ENCODE measurements at regions not wholly inside any gene's neighbourhood (a gene's known extent, or its start where the extent isn't known, plus 50 kb on each side); places are given as distances from the start of the nearest gene placed in this dataset.

DNA sequence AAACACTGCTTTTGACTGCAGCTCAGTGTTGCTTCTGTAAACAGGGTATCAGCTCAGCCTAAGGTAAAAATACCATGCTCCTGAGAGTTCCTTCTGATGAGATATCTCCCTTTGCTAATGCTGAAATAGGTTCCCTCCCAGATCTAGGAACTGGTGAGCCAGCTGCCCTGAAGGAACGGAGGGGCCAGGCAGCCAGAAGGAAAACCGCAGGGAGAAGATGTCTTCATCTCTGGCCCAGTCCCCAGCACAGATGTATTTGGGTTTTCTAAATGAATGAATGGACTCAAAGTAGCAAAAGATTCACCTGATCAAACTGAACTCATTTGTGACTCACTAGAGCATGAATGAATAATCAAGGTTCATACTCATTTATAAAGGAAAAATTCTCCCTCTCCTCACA is 247.8 kb downstream of the MSRB3 start:
- H3K27ac ChIP-seq (ENCODE audit: insufficient read depth in 1 of 2, low read depth in 1 of 2, low read length in 2 of 2, poor library complexity in 1 of 2, severe bottlenecking in 2 of 2) = no peak overlapping the region
- H3K4me1 ChIP-seq (ENCODE audit: control extremely low read depth in 1 of 4, control insufficient read depth in 4 of 4, insufficient read depth in 4 of 4, low read length in 3 of 4) = no peaks in the 10 kb centered on the region
- 100% methylated on average over 2 of the region's 2 CpGs for WGBS (ENCODE audit: insufficient coverage)
- H3K9me3 ChIP-seq (ENCODE audit: control extremely low read depth in 1 of 5, control insufficient read depth in 4 of 5, insufficient read depth in 2 of 5, low read depth in 1 of 5, low read length in 4 of 5) = peaks cover 0 to 2% (median 0%) of the 10 kb centered on the region in 5 experiments
- no peaks in the 10 kb centered on the region for H3K36me3 ChIP-seq (ENCODE audit: control insufficient read depth in 4 of 4, insufficient read depth in 4 of 4, low read length in 3 of 4)
- DNase-seq = no peak
- ChIA-PET POLR2A (no interaction called here), CTCF (interaction anchor here (1.1 kb wide), 1 partner anchor 15 kb away, joined by 4 read pairs; no protein-coding TSS in a partner anchor)
- no peak overlapping the region for H3K4me3 ChIP-seq (ENCODE audit: control insufficient read depth in 1 of 7, extremely low read depth in 1 of 7, insufficient read depth in 4 of 7, low read depth in 2 of 7, low read length in 6 of 7)
- H3K27me3 ChIP-seq (replicated peaks in 2 of 5; ENCODE audit: control insufficient read depth in 4 of 5, insufficient read depth in 5 of 5, low read length in 4 of 5) = no peaks in the 10 kb centered on the region

DNA sequence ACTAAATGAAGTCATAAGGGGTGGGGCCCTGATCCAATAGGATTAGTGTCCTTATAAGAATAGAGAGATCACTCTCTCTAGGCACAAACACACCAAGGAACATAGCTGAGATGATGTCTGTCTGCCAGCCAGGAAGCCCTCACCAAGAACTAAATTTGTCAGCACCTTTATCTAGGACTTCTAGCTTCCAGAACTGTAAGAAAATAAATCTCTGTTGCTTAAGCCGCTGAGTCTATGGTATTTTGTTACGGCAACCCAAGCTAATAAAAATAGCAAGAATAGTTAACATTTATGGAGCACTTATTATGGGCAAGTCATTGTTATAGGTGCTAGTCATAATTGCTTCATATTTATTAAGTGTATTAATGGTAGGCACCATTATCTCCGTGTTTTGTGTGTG is 249.6 kb downstream of the MSRB3 start:
- ChIA-PET CTCF (interaction anchor here (0.8 kb wide), 1 partner anchor 21 kb away, joined by 3 read pairs; no protein-coding TSS in a partner anchor), POLR2A (no interaction called here)
- no peak overlapping the region for H3K27ac ChIP-seq (ENCODE audit: insufficient read depth in 1 of 2, low read depth in 1 of 2, low read length in 2 of 2, poor library complexity in 1 of 2, severe bottlenecking in 2 of 2)
- no peaks in the 10 kb centered on the region for H3K27me3 ChIP-seq (replicated peaks in 2 of 5; ENCODE audit: control insufficient read depth in 4 of 5, insufficient read depth in 5 of 5, low read length in 4 of 5)
- no peak for DNase-seq
- H3K4me3 ChIP-seq (ENCODE audit: control insufficient read depth in 1 of 7, extremely low read depth in 1 of 7, insufficient read depth in 4 of 7, low read depth in 2 of 7, low read length in 6 of 7) = no peak overlapping the region
- WGBS (ENCODE audit: insufficient coverage) = no CpG with 5 or more reads among the region's 3 CpGs
- H3K4me1 ChIP-seq (ENCODE audit: control extremely low read depth in 1 of 4, control insufficient read depth in 4 of 4, insufficient read depth in 4 of 4, low read length in 3 of 4) = peaks cover 0 to 8% (median 0%) of the 10 kb centered on the region in 4 experiments
- H3K9me3 ChIP-seq (ENCODE audit: control extremely low read depth in 1 of 5, control insufficient read depth in 4 of 5, insufficient read depth in 2 of 5, low read depth in 1 of 5, low read length in 4 of 5) = peaks cover 0 to 2% (median 0%) of the 10 kb centered on the region in 5 experiments
- H3K36me3 ChIP-seq (ENCODE audit: control insufficient read depth in 4 of 4, insufficient read depth in 4 of 4, low read length in 3 of 4) = no peaks in the 10 kb centered on the region

DNA sequence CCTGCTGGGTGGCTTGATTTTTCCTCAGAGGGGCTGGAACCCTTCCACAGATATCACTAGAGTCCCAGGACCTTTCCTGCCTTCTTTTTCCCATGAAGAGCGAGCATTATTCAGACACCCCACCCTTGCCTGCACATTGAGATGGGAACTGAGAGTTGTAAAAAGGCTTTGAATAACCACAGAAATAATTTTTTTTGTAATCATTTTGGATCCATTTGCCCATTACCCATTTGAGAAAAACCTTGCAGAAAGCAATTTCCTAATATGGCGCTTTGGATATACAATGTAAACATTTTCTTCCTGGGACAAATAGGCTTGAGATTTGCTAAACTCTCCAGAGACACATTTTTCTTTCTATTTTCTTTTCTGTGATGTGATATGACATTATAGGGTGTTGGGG is 250.6 kb downstream of the MSRB3 start:
- no peaks in the 10 kb centered on the region for H3K27me3 ChIP-seq (replicated peaks in 2 of 5; ENCODE audit: control insufficient read depth in 4 of 5, insufficient read depth in 5 of 5, low read length in 4 of 5)
- WGBS (ENCODE audit: insufficient coverage) = no CpG with 5 or more reads among the region's 2 CpGs
- H3K27ac ChIP-seq (ENCODE audit: insufficient read depth in 1 of 2, low read depth in 1 of 2, low read length in 2 of 2, poor library complexity in 1 of 2, severe bottlenecking in 2 of 2) = no peak overlapping the region
- no peak overlapping the region for H3K4me3 ChIP-seq (ENCODE audit: control insufficient read depth in 1 of 7, extremely low read depth in 1 of 7, insufficient read depth in 4 of 7, low read depth in 2 of 7, low read length in 6 of 7)
- H3K9me3 ChIP-seq (ENCODE audit: control extremely low read depth in 1 of 5, control insufficient read depth in 4 of 5, insufficient read depth in 2 of 5, low read depth in 1 of 5, low read length in 4 of 5) = peaks cover 0 to 2% (median 0%) of the 10 kb centered on the region in 5 experiments
- ChIA-PET POLR2A (no interaction called here), CTCF (no interaction called here)
- peaks cover 0 to 12% (median 0%) of the 10 kb centered on the region in 4 experiments for H3K4me1 ChIP-seq (ENCODE audit: control extremely low read depth in 1 of 4, control insufficient read depth in 4 of 4, insufficient read depth in 4 of 4, low read length in 3 of 4)
- no peaks in the 10 kb centered on the region for H3K36me3 ChIP-seq (ENCODE audit: control insufficient read depth in 4 of 4, insufficient read depth in 4 of 4, low read length in 3 of 4)
- no peak for DNase-seq

DNA sequence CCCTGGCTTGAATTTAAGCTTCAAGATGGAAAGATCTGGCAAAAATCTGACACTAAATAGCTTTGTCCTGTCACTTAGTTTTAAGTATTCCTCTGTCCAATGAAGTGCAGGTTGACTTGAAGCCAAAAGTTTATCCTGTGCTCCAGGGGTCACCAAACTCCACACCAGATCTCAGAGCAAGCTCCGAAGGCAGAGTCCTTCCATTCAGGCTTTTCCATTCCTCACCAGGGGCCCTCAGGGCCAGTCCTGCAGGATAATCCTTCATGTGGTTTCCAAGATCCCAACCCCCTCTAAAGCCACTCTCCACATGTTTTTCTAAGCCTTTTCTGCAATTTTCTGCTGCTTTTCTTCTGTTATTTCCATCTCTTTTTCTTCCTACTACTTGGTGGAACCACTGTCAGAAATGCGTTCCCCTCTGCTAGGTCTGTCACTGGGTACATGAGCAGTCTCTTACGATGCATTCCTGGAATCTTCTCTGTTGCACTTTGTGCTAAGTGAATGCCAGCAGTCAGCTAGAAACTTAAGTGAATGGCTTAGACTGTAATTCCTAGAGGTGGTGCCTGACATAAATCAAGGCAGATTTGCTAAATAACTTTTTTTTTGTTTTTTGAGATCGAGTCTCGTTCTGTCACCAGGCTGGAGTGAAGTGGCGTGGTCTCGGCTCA is 251.4 kb downstream of the MSRB3 start:
- 98% methylated on average over 7 of the region's 7 CpGs for WGBS (ENCODE audit: insufficient coverage)
- Histone ChIP-seq H3K4me1 (ENCODE audit: control extremely low read depth in 1 of 4, control insufficient read depth in 4 of 4, insufficient read depth in 4 of 4, low read length in 3 of 4) (peaks cover 0 to 12% (median 0%) of the 10 kb centered on the region in 4 experiments), H3K9me3 (ENCODE audit: control extremely low read depth in 1 of 5, control insufficient read depth in 4 of 5, insufficient read depth in 2 of 5, low read depth in 1 of 5, low read length in 4 of 5) (peaks cover 0 to 2% (median 0%) of the 10 kb centered on the region in 5 experiments), H3K27ac (ENCODE audit: insufficient read depth in 1 of 2, low read depth in 1 of 2, low read length in 2 of 2, poor library complexity in 1 of 2, severe bottlenecking in 2 of 2) (no peak overlapping the region), H3K4me3 (ENCODE audit: control insufficient read depth in 1 of 7, extremely low read depth in 1 of 7, insufficient read depth in 4 of 7, low read depth in 2 of 7, low read length in 6 of 7) (no peak overlapping the region), H3K27me3 (replicated peaks in 2 of 5; ENCODE audit: control insufficient read depth in 4 of 5, insufficient read depth in 5 of 5, low read length in 4 of 5) (no peaks in the 10 kb centered on the region), H3K36me3 (ENCODE audit: control insufficient read depth in 4 of 4, insufficient read depth in 4 of 4, low read length in 3 of 4) (no peaks in the 10 kb centered on the region)
- CTCF ChIA-PET = interaction anchor here (0.6 kb wide), 1 partner anchor 321 kb away, joined by 4 read pairs; no protein-coding TSS in a partner anchor
- no peak for DNase-seq
- POLR2A ChIA-PET = no interaction called here

DNA sequence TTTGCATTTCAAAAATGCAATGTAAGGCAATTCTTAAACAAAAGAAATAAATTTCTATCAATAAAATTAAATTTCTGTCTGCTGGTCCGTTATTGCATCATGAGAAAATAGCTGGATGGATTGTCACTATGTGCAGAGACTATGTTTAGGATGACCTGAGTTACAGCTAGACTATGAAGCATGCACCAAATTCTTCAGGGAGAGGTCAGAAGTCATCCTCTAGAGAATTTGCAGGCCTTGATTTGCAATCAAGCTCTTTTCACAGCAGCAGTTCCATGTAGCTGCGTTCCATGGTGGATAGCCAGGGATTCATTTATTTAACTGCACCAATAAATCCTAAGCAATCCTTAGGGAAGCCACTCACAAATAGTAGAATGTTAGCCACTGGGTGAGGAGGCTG is 253.7 kb downstream of the MSRB3 start:
- 100% methylated on average over 1 of the region's 2 CpGs for WGBS (ENCODE audit: insufficient coverage)
- ChIA-PET POLR2A (no interaction called here), CTCF (interaction anchor here (1.8 kb wide), 1 partner anchor 29 kb away, joined by 5 read pairs; no protein-coding TSS in a partner anchor)
- peaks cover 0 to 2% (median 0%) of the 10 kb centered on the region in 5 experiments for H3K9me3 ChIP-seq (ENCODE audit: control extremely low read depth in 1 of 5, control insufficient read depth in 4 of 5, insufficient read depth in 2 of 5, low read depth in 1 of 5, low read length in 4 of 5)
- no peaks in the 10 kb centered on the region for H3K27me3 ChIP-seq (replicated peaks in 2 of 5; ENCODE audit: control insufficient read depth in 4 of 5, insufficient read depth in 5 of 5, low read length in 4 of 5)
- H3K27ac ChIP-seq (ENCODE audit: insufficient read depth in 1 of 2, low read depth in 1 of 2, low read length in 2 of 2, poor library complexity in 1 of 2, severe bottlenecking in 2 of 2) = no peak overlapping the region
- peaks cover 0 to 12% (median 0%) of the 10 kb centered on the region in 4 experiments for H3K4me1 ChIP-seq (ENCODE audit: control extremely low read depth in 1 of 4, control insufficient read depth in 4 of 4, insufficient read depth in 4 of 4, low read length in 3 of 4)
- DNase-seq = no peak
- H3K36me3 ChIP-seq (ENCODE audit: control insufficient read depth in 4 of 4, insufficient read depth in 4 of 4, low read length in 3 of 4) = no peaks in the 10 kb centered on the region
- no peak overlapping the region for H3K4me3 ChIP-seq (ENCODE audit: control insufficient read depth in 1 of 7, extremely low read depth in 1 of 7, insufficient read depth in 4 of 7, low read depth in 2 of 7, low read length in 6 of 7)

DNA sequence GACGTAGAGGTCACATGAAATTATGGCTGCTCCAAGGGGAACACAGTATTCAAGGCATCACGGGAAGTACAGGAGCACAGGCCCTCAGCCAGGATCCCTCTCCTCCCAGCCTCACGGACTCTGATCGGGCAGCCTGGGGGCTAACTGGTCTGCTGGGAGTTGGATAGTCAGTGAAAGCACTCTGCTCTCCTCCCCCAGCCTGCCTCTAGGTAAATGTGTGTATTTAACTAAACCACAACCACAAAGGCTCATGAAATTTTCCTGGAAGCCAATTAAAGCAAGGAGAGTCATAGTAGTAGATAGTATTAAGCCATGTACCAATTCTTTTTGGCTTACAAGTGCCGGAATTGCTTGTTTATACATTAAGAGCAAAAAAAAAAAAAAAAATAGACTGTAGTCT is 254.3 kb downstream of the MSRB3 start:
- DNase-seq = no peak
- H3K27me3 ChIP-seq (replicated peaks in 2 of 5; ENCODE audit: control insufficient read depth in 4 of 5, insufficient read depth in 5 of 5, low read length in 4 of 5) = no peaks in the 10 kb centered on the region
- no peak overlapping the region for H3K27ac ChIP-seq (ENCODE audit: insufficient read depth in 1 of 2, low read depth in 1 of 2, low read length in 2 of 2, poor library complexity in 1 of 2, severe bottlenecking in 2 of 2)
- H3K4me3 ChIP-seq (ENCODE audit: control insufficient read depth in 1 of 7, extremely low read depth in 1 of 7, insufficient read depth in 4 of 7, low read depth in 2 of 7, low read length in 6 of 7) = no peak overlapping the region
- ChIA-PET POLR2A (no interaction called here), CTCF (no interaction called here)
- H3K4me1 ChIP-seq (ENCODE audit: control extremely low read depth in 1 of 4, control insufficient read depth in 4 of 4, insufficient read depth in 4 of 4, low read length in 3 of 4) = peaks cover 0 to 12% (median 0%) of the 10 kb centered on the region in 4 experiments
- 93% methylated on average over 3 of the region's 5 CpGs for WGBS (ENCODE audit: insufficient coverage)
- H3K36me3 ChIP-seq (ENCODE audit: control insufficient read depth in 4 of 4, insufficient read depth in 4 of 4, low read length in 3 of 4) = no peaks in the 10 kb centered on the region
- H3K9me3 ChIP-seq (ENCODE audit: control extremely low read depth in 1 of 5, control insufficient read depth in 4 of 5, insufficient read depth in 2 of 5, low read depth in 1 of 5, low read length in 4 of 5) = peaks cover 0 to 3% (median 0%) of the 10 kb centered on the region in 5 experiments

DNA sequence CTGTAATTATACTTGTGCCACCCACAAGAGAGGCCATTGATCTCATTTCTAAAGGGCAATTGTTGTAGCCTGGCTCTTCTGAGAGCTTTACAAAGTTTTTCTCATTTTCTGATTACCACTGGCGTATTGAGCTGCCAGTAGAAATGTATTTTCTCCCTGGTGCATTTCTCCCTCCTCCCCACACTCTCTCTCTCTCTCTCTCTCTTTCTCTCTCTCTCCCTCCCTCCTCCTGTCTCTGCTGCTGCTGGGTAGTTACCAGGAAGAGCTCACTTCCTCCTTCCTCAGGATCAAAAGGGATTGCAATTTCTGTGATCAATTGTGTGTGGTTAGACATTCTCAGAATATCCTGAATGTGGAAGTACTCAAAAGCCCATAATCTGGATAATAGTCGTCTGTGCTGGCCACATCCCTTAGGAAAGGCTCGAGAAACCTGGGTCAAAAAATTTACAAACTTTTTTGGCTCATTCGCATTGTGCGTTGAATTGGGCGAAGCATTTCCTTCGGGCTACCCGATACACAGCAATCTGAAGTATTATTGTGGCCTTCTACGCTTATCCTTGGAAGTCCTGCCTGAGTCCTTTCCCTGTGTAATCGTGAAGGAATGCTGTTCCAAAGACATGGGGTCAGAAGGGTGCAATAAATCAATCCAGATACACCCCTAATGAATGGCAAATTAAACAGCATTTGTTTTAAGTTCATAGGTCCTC is 254.8 kb downstream of the MSRB3 start:
- Histone ChIP-seq H3K36me3 (ENCODE audit: control insufficient read depth in 4 of 4, insufficient read depth in 4 of 4, low read length in 3 of 4) (no peaks in the 10 kb centered on the region), H3K4me1 (ENCODE audit: control extremely low read depth in 1 of 4, control insufficient read depth in 4 of 4, insufficient read depth in 4 of 4, low read length in 3 of 4) (peaks cover 0 to 12% (median 0%) of the 10 kb centered on the region in 4 experiments), H3K27me3 (replicated peaks in 2 of 5; ENCODE audit: control insufficient read depth in 4 of 5, insufficient read depth in 5 of 5, low read length in 4 of 5) (no peaks in the 10 kb centered on the region), H3K9me3 (ENCODE audit: control extremely low read depth in 1 of 5, control insufficient read depth in 4 of 5, insufficient read depth in 2 of 5, low read depth in 1 of 5, low read length in 4 of 5) (peaks cover 0 to 5% (median 0%) of the 10 kb centered on the region in 5 experiments), H3K27ac (ENCODE audit: insufficient read depth in 1 of 2, low read depth in 1 of 2, low read length in 2 of 2, poor library complexity in 1 of 2, severe bottlenecking in 2 of 2) (no peak overlapping the region), H3K4me3 (ENCODE audit: control insufficient read depth in 1 of 7, extremely low read depth in 1 of 7, insufficient read depth in 4 of 7, low read depth in 2 of 7, low read length in 6 of 7) (no peak overlapping the region)
- POLR2A ChIA-PET = no interaction called here
- DNase-seq = no peak
- CTCF ChIA-PET = no interaction called here
- 84% methylated on average over 10 of the region's 10 CpGs for WGBS (ENCODE audit: insufficient coverage)
